ENCODE measurements at regions not wholly inside any gene's neighbourhood (a gene's known extent, or its start where the extent isn't known, plus 50 kb on each side); places are given as distances from the start of the nearest gene placed in this dataset.

- ATAC-seq (ENCODE audit: low read depth): no peak
- WGBS (ENCODE audit: insufficient coverage): 93% methylated on average over 2 of the region's 8 CpGs
- Mint-ChIP-seq H3K27ac (no peak overlapping the region), H3K4me3 (no peak overlapping the region), H3K27me3 (no peaks in the 10 kb centered on the region), H3K4me1 (no peaks in the 10 kb centered on the region), H3K9me3 (ENCODE audit: insufficient read depth) (no peaks in the 10 kb centered on the region)
- no peak for DNase-seq
- Histone ChIP-seq H3K36me3 (replicated peaks in 1 of 2; ENCODE audit: control extremely low read depth in 1 of 2, control insufficient read depth in 1 of 2, extremely low read depth in 1 of 2, insufficient read depth in 2 of 2, low read length in 1 of 2) (no peaks in the 10 kb centered on the region), H3K79me2 (ENCODE audit: control insufficient read depth, insufficient read depth, low read length) (no peaks in the 10 kb centered on the region), H3K4me3 (ENCODE audit: control extremely low read depth in 1 of 5, extremely low read depth in 1 of 5, insufficient read depth in 1 of 5, low read depth in 2 of 5, low read length in 4 of 5) (no peak overlapping the region), H3K9me3 (ENCODE audit: control extremely low read depth in 1 of 3, control insufficient read depth in 2 of 3, insufficient read depth in 1 of 3, low read length in 2 of 3) (no peaks in the 10 kb centered on the region), H3K27ac (ENCODE audit: low read length in 2 of 2) (no peak overlapping the region), H3K27me3 (replicated peaks in 1 of 4; ENCODE audit: control extremely low read depth in 1 of 4, control insufficient read depth in 3 of 4, insufficient read depth in 4 of 4, low read length in 3 of 4) (no peaks in the 10 kb centered on the region), H3K4me2 (replicated peaks; ENCODE audit: low read depth, low read length, poor library complexity, severe bottlenecking) (no peak overlapping the region), H2AFZ (ENCODE audit: insufficient read depth, low read depth, low read length, poor library complexity, severe bottlenecking) (no peak overlapping the region), H3K9ac (ENCODE audit: low read length) (no peak overlapping the region), H3K4me1 (ENCODE audit: control insufficient read depth in 2 of 2, insufficient read depth in 2 of 2, low read length in 2 of 2) (no peaks in the 10 kb centered on the region), H4K20me1 (ENCODE audit: control insufficient read depth, insufficient read depth, low read length, poor library complexity, severe bottlenecking) (no peaks in the 10 kb centered on the region)
- intact Hi-C loops (cut with micrococcal nuclease): no loop called here
- POLR2A ChIA-PET: no interaction called here
- CTCF ChIA-PET: no interaction called here
- TF ChIP-seq CTCF (IDR thresholded peaks at IDR 0.05): no peak
- no peak for TF ChIP-seq EZH2 (IDR thresholded peaks at IDR 0.05; ENCODE audit: borderline replicate concordance, insufficient read depth, low read depth, low read length, poor library complexity, severe bottlenecking)
These were observed 170.7 kb upstream of the TOPAZ1 start for GRCh38 chr3:44070841-44071546.

- Histone ChIP-seq H2AFZ (ENCODE audit: insufficient read depth, low read depth, low read length, poor library complexity, severe bottlenecking) (no peak overlapping the region), H3K9ac (ENCODE audit: low read length) (no peak overlapping the region), H3K9me3 (ENCODE audit: control extremely low read depth in 1 of 3, control insufficient read depth in 2 of 3, insufficient read depth in 1 of 3, low read length in 2 of 3) (no peaks in the 10 kb centered on the region), H3K79me2 (ENCODE audit: control insufficient read depth, insufficient read depth, low read length) (no peaks in the 10 kb centered on the region), H3K36me3 (replicated peaks in 1 of 2; ENCODE audit: control extremely low read depth in 1 of 2, control insufficient read depth in 1 of 2, extremely low read depth in 1 of 2, insufficient read depth in 2 of 2, low read length in 1 of 2) (no peaks in the 10 kb centered on the region), H4K20me1 (ENCODE audit: control insufficient read depth, insufficient read depth, low read length, poor library complexity, severe bottlenecking) (no peaks in the 10 kb centered on the region), H3K4me2 (replicated peaks; ENCODE audit: low read depth, low read length, poor library complexity, severe bottlenecking) (no peak overlapping the region), H3K4me3 (ENCODE audit: control extremely low read depth in 1 of 5, extremely low read depth in 1 of 5, insufficient read depth in 1 of 5, low read depth in 2 of 5, low read length in 4 of 5) (no peak overlapping the region), H3K27me3 (replicated peaks in 1 of 4; ENCODE audit: control extremely low read depth in 1 of 4, control insufficient read depth in 3 of 4, insufficient read depth in 4 of 4, low read length in 3 of 4) (no peaks in the 10 kb centered on the region), H3K27ac (ENCODE audit: low read length in 2 of 2) (no peak overlapping the region), H3K4me1 (ENCODE audit: control insufficient read depth in 2 of 2, insufficient read depth in 2 of 2, low read length in 2 of 2) (no peaks in the 10 kb centered on the region)
- intact Hi-C loops (cut with micrococcal nuclease): no loop called here
- CTCF ChIA-PET: interaction anchor here (1.5 kb wide), 1 partner anchor 304 kb away, joined by 4 read pairs; no protein-coding TSS in a partner anchor
- WGBS (ENCODE audit: insufficient coverage): 94% methylated on average over 11 of the region's 11 CpGs
- Mint-ChIP-seq H3K4me1 (peaks cover 8% of the 10 kb centered on the region), H3K4me3 (no peak overlapping the region), H3K9me3 (ENCODE audit: insufficient read depth) (no peaks in the 10 kb centered on the region), H3K27ac (no peak overlapping the region), H3K27me3 (no peaks in the 10 kb centered on the region)
- POLR2A ChIA-PET: no interaction called here
- DNase-seq (no peak), ATAC-seq (ENCODE audit: low read depth) (no peak)
- TF ChIP-seq EZH2 (IDR thresholded peaks at IDR 0.05; ENCODE audit: borderline replicate concordance, insufficient read depth, low read depth, low read length, poor library complexity, severe bottlenecking): no peak
- no peak for TF ChIP-seq CTCF (IDR thresholded peaks at IDR 0.05)
These were observed 168.8 kb upstream of the TOPAZ1 start for GRCh38 chr3:44072601-44073540.
